ENCODE measurements at regions not wholly inside any gene's neighbourhood (a gene's known extent, or its start where the extent isn't known, plus 50 kb on each side); places are given as distances from the start of the nearest gene placed in this dataset.

- Mint-ChIP-seq H3K4me3 (ENCODE audit: unreplicated experiment) (no peak overlapping the region), H3K9me3 (ENCODE audit: unreplicated experiment) (no peaks in the 10 kb centered on the region), H3K27me3 (ENCODE audit: insufficient read depth, unreplicated experiment) (no peaks in the 10 kb centered on the region), H3K36me3 (ENCODE audit: insufficient read depth, unreplicated experiment) (no peaks in the 10 kb centered on the region), H3K27ac (ENCODE audit: unreplicated experiment) (no peak overlapping the region), H3K4me1 (ENCODE audit: low read depth, unreplicated experiment) (no peaks in the 10 kb centered on the region)
- DNase-seq, result no peak
- ChIA-PET POLR2A (no interaction called here), CTCF (no interaction called here)
- Histone ChIP-seq H3K36me3 (ENCODE audit: control insufficient read depth, insufficient read depth, low read length) (no peaks in the 10 kb centered on the region), H3K9me3 (no peaks in the 10 kb centered on the region), H3K4me3 (ENCODE audit: low read depth, low read length) (no peak overlapping the region), H3K27me3 (replicated peaks; ENCODE audit: control insufficient read depth, insufficient read depth, low read length) (no peaks in the 10 kb centered on the region), H3K4me1 (no peaks in the 10 kb centered on the region)
- intact Hi-C loops (cut with micrococcal nuclease; ENCODE audit: unreplicated experiment), result no loop called here
- no TSS peak for BruUV-seq (replicated peaks)
- TF ChIP-seq CTCF (IDR thresholded peaks at IDR 0.05; ENCODE audit: insufficient read depth in 1 of 2, low read depth in 1 of 2, low read length in 1 of 2, severe bottlenecking in 1 of 2, unreplicated experiment in 1 of 2), result no peak
These were observed 1672.3 kb downstream of the ARAP2 start for GRCh38 chr4:34572026-34572425.

- Histone ChIP-seq H3K4me3 (ENCODE audit: low read depth, low read length) (no peak overlapping the region), H3K27me3 (replicated peaks; ENCODE audit: control insufficient read depth, insufficient read depth, low read length) (no peaks in the 10 kb centered on the region), H3K36me3 (ENCODE audit: control insufficient read depth, insufficient read depth, low read length) (no peaks in the 10 kb centered on the region), H3K9me3 (no peaks in the 10 kb centered on the region), H3K4me1 (no peaks in the 10 kb centered on the region)
- Mint-ChIP-seq H3K4me1 (ENCODE audit: low read depth, unreplicated experiment) (no peaks in the 10 kb centered on the region), H3K27me3 (ENCODE audit: insufficient read depth, unreplicated experiment) (no peaks in the 10 kb centered on the region), H3K9me3 (ENCODE audit: unreplicated experiment) (no peaks in the 10 kb centered on the region), H3K4me3 (ENCODE audit: unreplicated experiment) (no peak overlapping the region), H3K36me3 (ENCODE audit: insufficient read depth, unreplicated experiment) (no peaks in the 10 kb centered on the region), H3K27ac (ENCODE audit: unreplicated experiment) (no peak overlapping the region)
- no peak for DNase-seq
- TF ChIP-seq CTCF (IDR thresholded peaks at IDR 0.05; ENCODE audit: insufficient read depth in 1 of 2, low read depth in 1 of 2, low read length in 1 of 2, severe bottlenecking in 1 of 2, unreplicated experiment in 1 of 2), result no peak
- intact Hi-C loops (cut with micrococcal nuclease; ENCODE audit: unreplicated experiment), result no loop called here
- ChIA-PET CTCF (no interaction called here), POLR2A (no interaction called here)
- BruUV-seq (replicated peaks), result no TSS peak
These were observed 1629.0 kb downstream of the ARAP2 start for GRCh38 chr4:34615315-34615714.

GRCh38 chr4:34619531-34620162 lies 1624.7 kb downstream of the ARAP2 start:
- H3K9me3 Mint-ChIP-seq (ENCODE audit: unreplicated experiment), result no peaks in the 10 kb centered on the region
- no peak overlapping the region for H3K27ac Mint-ChIP-seq (ENCODE audit: unreplicated experiment)
- intact Hi-C loops (cut with micrococcal nuclease; ENCODE audit: unreplicated experiment), result no loop called here
- no TSS peak for BruUV-seq (replicated peaks)
- H3K27me3 Mint-ChIP-seq (ENCODE audit: insufficient read depth, unreplicated experiment), result no peaks in the 10 kb centered on the region
- H3K4me1 ChIP-seq, result no peaks in the 10 kb centered on the region
- H3K4me3 ChIP-seq (ENCODE audit: low read depth, low read length), result no peak overlapping the region
- H3K36me3 ChIP-seq (ENCODE audit: control insufficient read depth, insufficient read depth, low read length), result no peaks in the 10 kb centered on the region
- no peak for TF ChIP-seq CTCF (IDR thresholded peaks at IDR 0.05; ENCODE audit: insufficient read depth in 1 of 2, low read depth in 1 of 2, low read length in 1 of 2, severe bottlenecking in 1 of 2, unreplicated experiment in 1 of 2)
- H3K27me3 ChIP-seq (replicated peaks; ENCODE audit: control insufficient read depth, insufficient read depth, low read length), result no peaks in the 10 kb centered on the region
- H3K9me3 ChIP-seq, result no peaks in the 10 kb centered on the region
- no peak overlapping the region for H3K4me3 Mint-ChIP-seq (ENCODE audit: unreplicated experiment)
- DNase-seq, result no peak
- CTCF ChIA-PET, result no interaction called here
- H3K36me3 Mint-ChIP-seq (ENCODE audit: insufficient read depth, unreplicated experiment), result no peaks in the 10 kb centered on the region
- POLR2A ChIA-PET, result no interaction called here
- H3K4me1 Mint-ChIP-seq (ENCODE audit: low read depth, unreplicated experiment), result no peaks in the 10 kb centered on the region

Measured in Caco-2 (cell line).